CD4-positive, CD25-positive, alpha-beta regulatory T cell (primary cell): ENCODE measurements at regions not wholly inside any gene's neighbourhood (a gene's known extent, or its start where the extent isn't known, plus 50 kb on each side); places are given as distances from the start of the nearest gene placed in this dataset.
"Not testable (repeated sequence)": the region's sequence is repeated elsewhere in the genome, so short reads cannot be mapped to it uniquely, and the experiment has no call there.

Source experiments
- ATAC-seq, 2 donors: fragments of 150-1000 bp; cut with Tn5 transposase; one replicate each; pipeline ENCODE4 v1.10.0; 2021; ENCODE audit warnings: low read depth in 2 of 2, moderate number of reproducible peaks in 2 of 2, moderate library complexity in 1 of 2
- DNase-seq, 3 donors: peaks; one replicate each; pipeline versions ENCODE4 v3.0.0 to v3.0.0-alpha.2; 2012 to 2022; ENCODE audit warnings: mixed read lengths in 1 of 3
- H3K27ac ChIP-seq: one replicate; pipeline ENCODE4 v1.7.0; 2013; ENCODE audit warnings: mild to moderate bottlenecking, low read length; ENCODE audit not compliant: insufficient read depth, poor library complexity, severe bottlenecking
- H3K27me3 ChIP-seq: one replicate; pipeline ENCODE4 v1.7.0; 2013; ENCODE audit warnings: low read length; ENCODE audit not compliant: control insufficient read depth, insufficient read depth
- H3K36me3 ChIP-seq: one replicate; pipeline ENCODE4 v1.7.0; 2013; ENCODE audit warnings: mild to moderate bottlenecking, low read length, moderate library complexity; ENCODE audit not compliant: control insufficient read depth, insufficient read depth
- H3K4me1 ChIP-seq: 2 replicates; pipeline ENCODE4 v1.7.0; 2013; ENCODE audit warnings: mild to moderate bottlenecking, low read length; ENCODE audit not compliant: insufficient read depth, control insufficient read depth, poor library complexity, severe bottlenecking
- H3K4me3 ChIP-seq: one replicate; pipeline ENCODE4 v1.7.0; 2013; ENCODE audit warnings: low read depth, mild to moderate bottlenecking, low read length, moderate library complexity
- H3K9me3 ChIP-seq, 2 experiments: 1 replicate in 1 of 2; 2 replicates in 1 of 2; pipeline ENCODE4 v1.7.0; 2013; ENCODE audit warnings: low read length in 2 of 2, mild to moderate bottlenecking in 1 of 2, moderate library complexity in 1 of 2; ENCODE audit not compliant: control insufficient read depth in 2 of 2
- H3K27ac Mint-ChIP-seq, 3 donors: one replicate each; pipeline ENCODE4 v1.8.0; 2020 to 2022; ENCODE audit warnings: mild to moderate bottlenecking in 3 of 3, mixed read lengths in 3 of 3, moderate library complexity in 2 of 3
- H3K27me3 Mint-ChIP-seq: one replicate; pipeline ENCODE4 v1.8.0; 2022; ENCODE audit warnings: mild to moderate bottlenecking, mixed read lengths
- H3K36me3 Mint-ChIP-seq: one replicate; pipeline ENCODE4 v1.8.0; 2020; ENCODE audit warnings: mixed read lengths
- H3K4me1 Mint-ChIP-seq, 4 donors: one replicate each; pipeline ENCODE4 v1.8.0; 2020 to 2022; ENCODE audit warnings: mixed read lengths in 4 of 4, mild to moderate bottlenecking in 1 of 4
- H3K4me3 Mint-ChIP-seq, 4 donors: one replicate each; pipeline ENCODE4 v1.8.0; 2020 to 2022; ENCODE audit warnings: mild to moderate bottlenecking in 4 of 4, mixed read lengths in 4 of 4, moderate library complexity in 3 of 4
- H3K9me3 Mint-ChIP-seq, 7 donors: one replicate each; pipeline ENCODE4 v1.8.0; 2020 to 2022; ENCODE audit warnings: mixed read lengths in 7 of 7, mild to moderate bottlenecking in 3 of 7, moderate library complexity in 2 of 7

DNA sequence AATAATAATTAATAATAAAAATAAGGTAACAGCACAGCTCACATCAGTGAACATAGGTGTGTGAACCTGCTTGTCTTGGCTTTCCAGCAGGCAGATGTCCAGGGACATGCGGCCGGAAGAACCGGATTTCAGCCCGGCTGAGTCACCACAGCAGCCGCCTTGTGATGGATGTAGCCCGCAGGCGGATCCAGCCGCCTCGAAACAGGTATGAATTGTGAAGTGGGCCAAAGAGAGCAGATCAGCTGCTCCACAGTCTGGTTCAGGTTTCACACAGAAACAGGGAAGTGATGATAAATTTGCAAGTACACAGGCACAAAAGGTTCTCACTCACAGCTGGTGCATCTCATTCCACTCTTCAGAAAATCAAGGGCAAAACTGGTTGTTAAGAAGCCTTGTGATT lies 55.1 kb downstream of the ID4 start:
- H3K4me1 ChIP-seq = no peaks in the 10 kb centered on the region
- H3K9me3 Mint-ChIP-seq = peaks cover 0 to 5% (median 3%) of the 10 kb centered on the region in 7 donors
- no peaks in the 10 kb centered on the region for H3K4me1 Mint-ChIP-seq
- no peak overlapping the region for H3K4me3 Mint-ChIP-seq
- H3K36me3 ChIP-seq = no peaks in the 10 kb centered on the region
- no peak overlapping the region for H3K27ac Mint-ChIP-seq
- no peak overlapping the region for H3K27ac ChIP-seq
- H3K4me3 ChIP-seq = no peak overlapping the region
- H3K9me3 ChIP-seq = peaks cover 0 to 3% of the 10 kb centered on the region in 2 experiments
- H3K27me3 Mint-ChIP-seq = no peaks in the 10 kb centered on the region
- DNase-seq = no peak
- H3K27me3 ChIP-seq = no peaks in the 10 kb centered on the region
- H3K36me3 Mint-ChIP-seq = no peaks in the 10 kb centered on the region
- ATAC-seq = no peak

DNA sequence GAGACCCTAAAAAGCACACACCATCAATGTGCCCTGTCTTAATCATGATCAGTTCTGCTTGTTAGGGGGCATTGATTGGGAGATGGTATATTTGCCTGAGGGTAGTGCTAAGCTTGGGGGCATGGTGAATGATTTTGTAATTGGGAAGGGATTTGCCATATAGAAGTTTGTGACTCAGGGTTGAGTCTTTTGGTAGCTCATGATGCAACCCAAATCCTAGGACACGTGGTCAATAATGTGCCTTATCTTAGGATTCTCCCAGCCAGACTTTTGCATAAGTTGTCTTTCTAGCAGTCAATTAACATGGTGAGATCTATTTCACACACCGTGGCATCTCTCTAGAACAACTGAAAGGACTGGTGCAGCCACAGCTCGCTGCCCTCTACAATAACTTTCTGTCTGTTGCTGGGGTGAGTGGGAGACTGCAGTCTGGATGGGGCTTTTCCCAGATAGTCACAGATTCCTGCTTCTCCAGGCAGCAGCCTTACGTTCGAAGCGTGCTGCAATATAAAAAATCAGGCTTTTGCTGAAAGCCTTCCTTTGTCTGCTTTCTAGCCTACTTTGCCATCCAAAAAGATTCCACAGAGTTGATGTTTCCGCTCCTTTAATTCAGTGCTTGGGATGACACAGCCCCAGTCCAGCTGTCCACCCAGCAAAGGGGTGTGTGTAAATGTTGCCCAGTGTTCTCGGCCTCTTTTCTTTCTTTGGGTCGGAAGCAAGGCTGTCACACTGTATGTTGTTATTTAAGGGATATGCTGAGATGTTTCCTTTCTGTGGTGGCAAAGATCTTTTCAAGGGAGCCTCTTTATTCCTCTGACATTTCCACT lies 58.9 kb downstream of the ID4 start:
- Histone ChIP-seq H3K27me3 (no peaks in the 10 kb centered on the region), H3K36me3 (no peaks in the 10 kb centered on the region), H3K27ac (no peak overlapping the region), H3K9me3 (peaks cover 0 to 3% of the 10 kb centered on the region in 2 experiments), H3K4me1 (no peaks in the 10 kb centered on the region), H3K4me3 (no peak overlapping the region)
- ATAC-seq (no peak), DNase-seq (no peak)
- Mint-ChIP-seq H3K27ac (no peak overlapping the region), H3K4me1 (no peaks in the 10 kb centered on the region), H3K4me3 (no peak overlapping the region), H3K36me3 (no peaks in the 10 kb centered on the region), H3K9me3 (peaks cover 0 to 15% (median 1%) of the 10 kb centered on the region in 7 donors), H3K27me3 (no peaks in the 10 kb centered on the region)

GRCh38 chr6:19896693-19897010 lies 59.5 kb downstream of the ID4 start:
- no peaks in the 10 kb centered on the region for H3K27me3 Mint-ChIP-seq
- H3K36me3 Mint-ChIP-seq = no peaks in the 10 kb centered on the region
- ATAC-seq (no peak), DNase-seq (no peak)
- Histone ChIP-seq H3K36me3 (no peaks in the 10 kb centered on the region), H3K27me3 (no peaks in the 10 kb centered on the region), H3K4me1 (no peaks in the 10 kb centered on the region), H3K4me3 (no peak overlapping the region), H3K9me3 (peaks cover 0 to 3% of the 10 kb centered on the region in 2 experiments), H3K27ac (no peak overlapping the region)
- no peak overlapping the region for H3K4me3 Mint-ChIP-seq
- peaks cover 0 to 19% (median 1%) of the 10 kb centered on the region in 7 donors for H3K9me3 Mint-ChIP-seq
- no peak overlapping the region for H3K27ac Mint-ChIP-seq
- no peaks in the 10 kb centered on the region for H3K4me1 Mint-ChIP-seq

- Mint-ChIP-seq H3K4me1 (no peaks in the 10 kb centered on the region), H3K4me3 (no peak overlapping the region), H3K27me3 (no peaks in the 10 kb centered on the region), H3K9me3 (peaks cover 0 to 28% (median 3%) of the 10 kb centered on the region in 7 donors), H3K27ac (no peak overlapping the region), H3K36me3 (no peaks in the 10 kb centered on the region)
- H3K36me3 ChIP-seq = no peaks in the 10 kb centered on the region
- H3K4me3 ChIP-seq = no peak overlapping the region
- no peak overlapping the region for H3K27ac ChIP-seq
- no peaks in the 10 kb centered on the region for H3K27me3 ChIP-seq
- ATAC-seq (no peak), DNase-seq (no peak)
- H3K4me1 ChIP-seq = no peaks in the 10 kb centered on the region
- H3K9me3 ChIP-seq = peaks cover 0 to 3% of the 10 kb centered on the region in 2 experiments
These were observed 61.1 kb downstream of the ID4 start for GRCh38 chr6:19898141-19898740.

GRCh38 chr6:19902201-19902600 lies 65.0 kb downstream of the ID4 start:
- Mint-ChIP-seq H3K4me1 (no peaks in the 10 kb centered on the region), H3K36me3 (no peaks in the 10 kb centered on the region), H3K4me3 (no peak overlapping the region), H3K9me3 (peaks cover 0 to 26% (median 3%) of the 10 kb centered on the region in 7 donors), H3K27me3 (no peaks in the 10 kb centered on the region), H3K27ac (no peak overlapping the region)
- no peaks in the 10 kb centered on the region for H3K4me1 ChIP-seq
- DNase-seq = no peak
- no peaks in the 10 kb centered on the region for H3K36me3 ChIP-seq
- ATAC-seq = no peak
- H3K27ac ChIP-seq = no peak overlapping the region
- H3K27me3 ChIP-seq = no peaks in the 10 kb centered on the region
- H3K4me3 ChIP-seq = no peak overlapping the region
- no peaks in the 10 kb centered on the region for H3K9me3 ChIP-seq

GRCh38 chr6:19904408-19904807 lies 67.2 kb downstream of the ID4 start:
- H3K27me3 ChIP-seq, ATAC-seq, H3K4me3 ChIP-seq, H3K4me1 ChIP-seq, DNase-seq, H3K27ac ChIP-seq, H3K4me1 Mint-ChIP-seq, H3K4me3 Mint-ChIP-seq, H3K36me3 Mint-ChIP-seq, H3K36me3 ChIP-seq, H3K9me3 ChIP-seq, H3K27me3 Mint-ChIP-seq, H3K27ac Mint-ChIP-seq: not testable (repeated sequence)
- H3K9me3 Mint-ChIP-seq = peaks cover 0 to 16% (median 5%) of the 10 kb centered on the region in 7 donors

GRCh38 chr6:19905584-19905983 lies 68.4 kb downstream of the ID4 start:
- H3K36me3 ChIP-seq = no peaks in the 10 kb centered on the region
- no peak overlapping the region for H3K27ac ChIP-seq
- ATAC-seq = no peak
- H3K9me3 ChIP-seq = no peaks in the 10 kb centered on the region
- H3K4me1 Mint-ChIP-seq = no peaks in the 10 kb centered on the region
- no peaks in the 10 kb centered on the region for H3K4me1 ChIP-seq
- H3K27me3 ChIP-seq = no peaks in the 10 kb centered on the region
- no peak overlapping the region for H3K4me3 Mint-ChIP-seq
- H3K36me3 Mint-ChIP-seq = no peaks in the 10 kb centered on the region
- H3K4me3 ChIP-seq = no peak overlapping the region
- no peaks in the 10 kb centered on the region for H3K27me3 Mint-ChIP-seq
- DNase-seq = no peak
- H3K9me3 Mint-ChIP-seq = peaks cover 0 to 16% (median 5%) of the 10 kb centered on the region in 7 donors
- H3K27ac Mint-ChIP-seq = no peak overlapping the region

DNA sequence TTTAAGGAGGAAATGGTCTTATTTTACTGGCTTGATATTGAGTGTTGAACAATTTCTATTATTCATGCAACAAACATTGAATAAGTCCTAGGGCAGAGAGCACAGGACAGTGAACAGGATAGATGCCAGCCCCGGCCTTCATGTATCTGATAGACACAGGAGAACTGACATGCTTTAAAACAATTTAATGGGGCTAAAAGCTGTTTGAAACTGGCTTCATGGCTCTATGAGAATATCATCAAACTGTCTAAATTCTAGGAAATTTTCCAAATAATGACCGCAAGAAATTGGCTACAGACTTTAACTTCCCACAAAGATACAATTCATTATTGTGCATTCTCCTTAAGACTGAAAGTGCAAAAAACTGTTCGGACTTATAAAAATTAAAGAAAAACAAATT lies 69.0 kb downstream of the ID4 start:
- no peak for DNase-seq
- H3K4me1 Mint-ChIP-seq = no peaks in the 10 kb centered on the region
- no peaks in the 10 kb centered on the region for H3K27me3 ChIP-seq
- peaks cover 0 to 16% (median 5%) of the 10 kb centered on the region in 7 donors for H3K9me3 Mint-ChIP-seq
- H3K4me3 Mint-ChIP-seq = no peak overlapping the region
- no peak overlapping the region for H3K4me3 ChIP-seq
- no peaks in the 10 kb centered on the region for H3K27me3 Mint-ChIP-seq
- no peak for ATAC-seq
- H3K27ac ChIP-seq = no peak overlapping the region
- H3K36me3 ChIP-seq = no peaks in the 10 kb centered on the region
- H3K36me3 Mint-ChIP-seq = no peaks in the 10 kb centered on the region
- no peaks in the 10 kb centered on the region for H3K9me3 ChIP-seq
- H3K27ac Mint-ChIP-seq = no peak overlapping the region
- H3K4me1 ChIP-seq = no peaks in the 10 kb centered on the region
